Panc1 (cell line): ENCODE measurements at regions not wholly inside any gene's neighbourhood (a gene's known extent, or its start where the extent isn't known, plus 50 kb on each side); places are given as distances from the start of the nearest gene placed in this dataset.

Experiments
- ATAC-seq: fragments of 200-7000 bp; cut with Tn5 transposase; 2 replicates; pipeline ENCODE4 v1.9.1; 2020; ENCODE audit warnings: mild to moderate bottlenecking, moderate library complexity
- BruUV-seq: library from RNA; stranded (reverse); fragments of 400-500 nt; replicated peaks from 2 replicates; lab custom pipeline; 2021; lab: Mats Ljungman, UMichigan
- CTCF ChIA-PET: fragments of 300-600 bp; sonication (Branson Sonifier 250); formaldehyde crosslinking; loops from one replicate; lab custom pipeline; 2022; ENCODE audit warnings: antibody characterized with exemption; lab: Charles Lee
- POLR2A ChIA-PET: fragments of 300-600 bp; sonication (Branson Sonifier 250); formaldehyde crosslinking; loops from one replicate; lab custom pipeline; 2022; ENCODE audit warnings: antibody characterized with exemption; lab: Charles Lee
- DNase-seq: peaks from one replicate; pipeline ENCODE4 v3.0.0-alpha.2; 2010; ENCODE audit warnings: low read depth, low spot score
- H3K27ac ChIP-seq: 2 replicates; pipeline ENCODE4 v1.5.1; 2011; ENCODE audit warnings: mild to moderate bottlenecking, low read length, inconsistent platforms
- H3K27me3 ChIP-seq: fragments of 200-500 bp; sonication (Bioruptor generic); 2 replicates; pipeline ENCODE4 v1.6.0; 2014; ENCODE audit warnings: low read length, inconsistent platforms; ENCODE audit not compliant: control insufficient read depth, insufficient read depth
- H3K36me3 ChIP-seq: fragments of 200-500 bp; sonication (Bioruptor generic); 2 replicates; pipeline ENCODE4 v1.5.1; 2014; ENCODE audit warnings: inconsistent platforms, mild to moderate bottlenecking, low read length, moderate library complexity; ENCODE audit not compliant: control insufficient read depth, insufficient read depth
- H3K4me1 ChIP-seq: 2 replicates; pipeline ENCODE4 v1.5.1; 2011; ENCODE audit warnings: inconsistent platforms, mild to moderate bottlenecking, low read length, moderate library complexity; ENCODE audit not compliant: control insufficient read depth, insufficient read depth
- H3K4me3 ChIP-seq, 2 experiments: 2 replicates each; pipeline ENCODE4 v1.5.1; 2011 to 2012; ENCODE audit warnings: low read depth in 2 of 2, low read length in 2 of 2, mild to moderate bottlenecking in 2 of 2, inconsistent platforms in 1 of 2, moderate library complexity in 1 of 2
- H3K9me3 ChIP-seq: fragments of 200-500 bp; sonication (Bioruptor generic); 2 replicates; pipeline ENCODE4 v1.5.1; 2014; ENCODE audit warnings: low read depth, mild to moderate bottlenecking, inconsistent platforms, low read length, moderate library complexity; ENCODE audit not compliant: control insufficient read depth, insufficient read depth
- CTCF ChIP-seq: fragments of 450-650 bp; IDR thresholded peaks from 2 replicates; pipeline ENCODE4 v1.5.1; 2017; ENCODE audit warnings: mild to moderate bottlenecking
- POLR2AphosphoS5 ChIP-seq: IDR thresholded peaks from 2 replicates; pipeline ENCODE4 v1.6.1; 2012; ENCODE audit warnings: mild to moderate bottlenecking, low read depth, low read length, moderate library complexity
- REST ChIP-seq, 2 experiments: IDR thresholded peaks; 2 replicates each; pipeline ENCODE4 v1.6.1; 2011 to 2012; ENCODE audit warnings: low read depth in 2 of 2, control low read depth in 1 of 2, low read length in 1 of 2, mild to moderate bottlenecking in 1 of 2, moderate library complexity in 1 of 2; ENCODE audit not compliant: insufficient read depth in 1 of 2
- SIN3A ChIP-seq: IDR thresholded peaks from 2 replicates; pipeline ENCODE4 v1.6.1; 2012; ENCODE audit warnings: low read depth, mild to moderate bottlenecking, low read length, moderate library complexity, borderline replicate concordance; ENCODE audit not compliant: insufficient read depth
- TCF7L2 ChIP-seq: IDR thresholded peaks from 2 replicates; pipeline ENCODE4 v1.6.1; 2011; ENCODE audit warnings: mild to moderate bottlenecking, low read depth, low read length, inconsistent platforms
- in situ Hi-C: cut with HindIII; loops from 2 replicates; pipeline ENCODE4 v1.10.0; 2016; ENCODE audit warnings: low sequenced_read_pairs, low pct_unique_long_range_greater_than_20kb
- intact Hi-C: fragments of 100-400 bp; cut with micrococcal nuclease; formaldehyde crosslinking; loops from one replicate; pipeline ENCODE4 v1.10.0; 2022; ENCODE audit not compliant: unreplicated experiment

GRCh38 chr5:165877475-165877874 lies 2372.1 kb downstream of the MAT2B start:
- ATAC-seq (no peak), DNase-seq (no peak)
- H3K4me1 ChIP-seq, result no peaks in the 10 kb centered on the region
- H3K27ac ChIP-seq, result no peak overlapping the region
- H3K27me3 ChIP-seq, result no peaks in the 10 kb centered on the region
- no peak for TF ChIP-seq CTCF
- TF ChIP-seq SIN3A, result no peak
- H3K4me3 ChIP-seq, result no peak overlapping the region
- H3K36me3 ChIP-seq, result no peaks in the 10 kb centered on the region
- H3K9me3 ChIP-seq, result no peaks in the 10 kb centered on the region
- intact Hi-C loops (no loop called here), in situ Hi-C loops (no loop called here)
- BruUV-seq, result no TSS peak
- ChIA-PET CTCF (no interaction called here), POLR2A (no interaction called here)

GRCh38 chr5:165881259-165881658 lies 2375.8 kb downstream of the MAT2B start:
- Histone ChIP-seq H3K27me3 (no peaks in the 10 kb centered on the region), H3K27ac (no peak overlapping the region), H3K4me3 (no peak overlapping the region), H3K9me3 (no peaks in the 10 kb centered on the region), H3K36me3 (no peaks in the 10 kb centered on the region), H3K4me1 (no peaks in the 10 kb centered on the region)
- ATAC-seq (no peak), DNase-seq (no peak)
- ChIA-PET CTCF (no interaction called here), POLR2A (interaction anchor here (0.6 kb wide), 1 partner anchor 941 kb away, joined by 3 read pairs; no protein-coding TSS in a partner anchor)
- intact Hi-C loops, result no loop called here
- in situ Hi-C loops, result no loop called here
- BruUV-seq, result no TSS peak
- TF ChIP-seq CTCF, result peak; percentile 13; the same call in 1 of the 2 replicates
- TF ChIP-seq REST (IDR thresholded peaks at IDR 0.05; ENCODE audit: insufficient read depth in 1 of 2, low read depth in 2 of 2, low read length in 1 of 2), result no peak

- ATAC-seq (no peak), DNase-seq (no peak)
- Histone ChIP-seq H3K9me3 (no peaks in the 10 kb centered on the region), H3K36me3 (no peaks in the 10 kb centered on the region), H3K27ac (no peak overlapping the region), H3K27me3 (no peaks in the 10 kb centered on the region), H3K4me1 (no peaks in the 10 kb centered on the region), H3K4me3 (no peak overlapping the region)
- no TSS peak for BruUV-seq
- ChIA-PET POLR2A (no interaction called here), CTCF (no interaction called here)
- in situ Hi-C loops, result no loop called here
- intact Hi-C loops, result no loop called here
- TF ChIP-seq CTCF (no peak), TCF7L2 (no peak), SIN3A (no peak), POLR2AphosphoS5 (no peak), REST (IDR thresholded peaks at IDR 0.05; ENCODE audit: insufficient read depth in 1 of 2, low read depth in 2 of 2, low read length in 1 of 2) (no peak)
These were observed 2376.7 kb downstream of the MAT2B start for GRCh38 chr5:165882099-165882498.
